NCI-H2196 (cell line): ENCODE measurements at regions not wholly inside any gene's neighbourhood (a gene's known extent, or its start where the extent isn't known, plus 50 kb on each side); places are given as distances from the start of the nearest gene placed in this dataset.

ENCODE experiments used
- DNase-seq: peaks from one replicate; lab custom pipeline; 2025; ENCODE audit not compliant: unreplicated experiment; lab: John Stamatoyannopoulos, UW

- no peak for DNase-seq
Measured at GRCh38 chr4:17336986-17337385, 174.9 kb downstream of the QDPR start.

- no peak for DNase-seq
Measured at GRCh38 chr4:17336524-17336961, 175.3 kb downstream of the QDPR start.

GRCh38 chr4:17336069-17336468, 175.8 kb downstream of the QDPR start:
- DNase-seq: no peak

GRCh38 chr4:17335371-17335770, 176.5 kb downstream of the QDPR start:
- DNase-seq: no peak

GRCh38 chr4:17332478-17332877, 179.4 kb downstream of the QDPR start:
- no peak for DNase-seq

GRCh38 chr4:17329046-17329445, 182.8 kb downstream of the QDPR start:
- no peak for DNase-seq

GRCh38 chr4:17328141-17328815, 183.6 kb downstream of the QDPR start:
- DNase-seq: no peak

GRCh38 chr4:17327591-17327990, 184.3 kb downstream of the QDPR start:
- DNase-seq: no peak

GRCh38 chr4:17326756-17327155, 185.1 kb downstream of the QDPR start:
- no peak for DNase-seq

GRCh38 chr4:17325098-17325497, 186.8 kb downstream of the QDPR start:
- no peak for DNase-seq

- DNase-seq: peak; percentile 15
Measured at GRCh38 chr4:17324386-17324830, 187.5 kb downstream of the QDPR start.

GRCh38 chr4:17323554-17324385, 188.1 kb downstream of the QDPR start:
- no peak for DNase-seq

GRCh38 chr4:17322514-17322913, 189.4 kb downstream of the QDPR start:
- DNase-seq: no peak

GRCh38 chr4:17320046-17320445, 191.8 kb downstream of the QDPR start:
- DNase-seq: no peak

GRCh38 chr4:17317526-17317925, 194.4 kb downstream of the QDPR start:
- no peak for DNase-seq

GRCh38 chr4:17316566-17316965, 195.3 kb downstream of the QDPR start:
- no peak for DNase-seq

GRCh38 chr4:17315459-17315858, 196.4 kb downstream of the QDPR start:
- no peak for DNase-seq

- no peak for DNase-seq
Measured at GRCh38 chr4:17313194-17313593, 198.7 kb downstream of the QDPR start.

GRCh38 chr4:17310269-17310652, 201.6 kb downstream of the QDPR start:
- no peak for DNase-seq

GRCh38 chr4:17309567-17310268, 202.2 kb downstream of the QDPR start:
- no peak for DNase-seq

GRCh38 chr4:17301869-17302268, 210.0 kb downstream of the QDPR start:
- DNase-seq: no peak

- DNase-seq: no peak
Measured at GRCh38 chr4:17301266-17301665, 210.6 kb downstream of the QDPR start.
